GM21825 (cell line): ENCODE measurements at regions not wholly inside any gene's neighbourhood (a gene's known extent, or its start where the extent isn't known, plus 50 kb on each side); places are given as distances from the start of the nearest gene placed in this dataset.
"Not testable (repeated sequence)": the region's sequence is repeated elsewhere in the genome, so short reads cannot be mapped to it uniquely, and the experiment has no call there.

Source experiments
- ATAC-seq: cut with Tn5 transposase; IDR thresholded peaks from one replicate; pipeline ENCODE4 v1.9.1; 2021; ENCODE audit warnings: mild to moderate bottlenecking, moderate library complexity; ENCODE audit not compliant: unreplicated experiment

GRCh38 chr1:59194621-59195020, 102.3 kb upstream of the FGGY start:
- ATAC-seq = no peak

- ATAC-seq = no peak
These were observed 101.7 kb upstream of the FGGY start for GRCh38 chr1:59195151-59195550.

GRCh38 chr1:59198564-59198963, 98.3 kb upstream of the FGGY start:
- ATAC-seq = no peak

- ATAC-seq = no peak
These were observed 97.7 kb upstream of the FGGY start for GRCh38 chr1:59199147-59199546.

GRCh38 chr1:59199719-59200376, 97.0 kb upstream of the FGGY start:
- no peak for ATAC-seq

- no peak for ATAC-seq
These were observed 95.6 kb upstream of the FGGY start for GRCh38 chr1:59201341-59201740.

GRCh38 chr1:59202455-59202854, 94.4 kb upstream of the FGGY start:
- no peak for ATAC-seq

- no peak for ATAC-seq
These were observed 92.9 kb upstream of the FGGY start for GRCh38 chr1:59204001-59204400.

- ATAC-seq = not testable (repeated sequence)
These were observed 90.3 kb upstream of the FGGY start for GRCh38 chr1:59206616-59207015.

GRCh38 chr1:59210430-59210829, 86.5 kb upstream of the FGGY start:
- not testable (repeated sequence) for ATAC-seq

- no peak for ATAC-seq
These were observed 84.2 kb upstream of the FGGY start for GRCh38 chr1:59212706-59213105.

GRCh38 chr1:59214248-59215208, 82.4 kb upstream of the FGGY start:
- ATAC-seq = no peak

- no peak for ATAC-seq
These were observed 81.1 kb upstream of the FGGY start for GRCh38 chr1:59215766-59216291.

GRCh38 chr1:59217439-59217838, 79.5 kb upstream of the FGGY start:
- ATAC-seq = not testable (repeated sequence)

- no peak for ATAC-seq
These were observed 78.2 kb upstream of the FGGY start for GRCh38 chr1:59218521-59219236.

- no peak for ATAC-seq
These were observed 77.0 kb upstream of the FGGY start for GRCh38 chr1:59219916-59220315.

- ATAC-seq = no peak
These were observed 76.5 kb upstream of the FGGY start for GRCh38 chr1:59220356-59220755.

- ATAC-seq = no peak
These were observed 73.7 kb upstream of the FGGY start for GRCh38 chr1:59223198-59223597.

GRCh38 chr1:59223989-59224634, 72.8 kb upstream of the FGGY start:
- no peak for ATAC-seq

- no peak for ATAC-seq
These were observed 71.1 kb upstream of the FGGY start for GRCh38 chr1:59225594-59226316.
